ENCODE measurements at regions not wholly inside any gene's neighbourhood (a gene's known extent, or its start where the extent isn't known, plus 50 kb on each side); places are given as distances from the start of the nearest gene placed in this dataset.

DNA sequence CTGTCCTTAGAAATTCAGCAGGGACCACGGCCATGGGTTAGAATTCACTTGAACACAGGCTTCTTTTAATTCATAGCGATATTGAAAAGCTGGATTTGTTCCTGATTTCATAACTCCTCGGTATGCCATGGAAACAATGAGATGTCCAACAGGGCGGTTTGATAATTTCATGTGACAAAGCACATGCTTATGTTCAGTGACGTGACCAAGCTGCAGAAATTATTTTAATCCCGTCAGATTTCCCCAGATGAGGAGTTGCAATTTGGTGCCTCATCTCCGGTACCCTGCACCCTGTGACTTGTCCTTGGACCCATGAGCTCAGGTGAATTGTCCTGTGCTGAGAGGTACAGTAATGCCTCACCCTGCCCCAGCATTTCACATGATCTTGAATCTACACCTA lies 81.7 kb downstream of the C11orf91 start:
- TF ChIP-seq, protein P1, sequence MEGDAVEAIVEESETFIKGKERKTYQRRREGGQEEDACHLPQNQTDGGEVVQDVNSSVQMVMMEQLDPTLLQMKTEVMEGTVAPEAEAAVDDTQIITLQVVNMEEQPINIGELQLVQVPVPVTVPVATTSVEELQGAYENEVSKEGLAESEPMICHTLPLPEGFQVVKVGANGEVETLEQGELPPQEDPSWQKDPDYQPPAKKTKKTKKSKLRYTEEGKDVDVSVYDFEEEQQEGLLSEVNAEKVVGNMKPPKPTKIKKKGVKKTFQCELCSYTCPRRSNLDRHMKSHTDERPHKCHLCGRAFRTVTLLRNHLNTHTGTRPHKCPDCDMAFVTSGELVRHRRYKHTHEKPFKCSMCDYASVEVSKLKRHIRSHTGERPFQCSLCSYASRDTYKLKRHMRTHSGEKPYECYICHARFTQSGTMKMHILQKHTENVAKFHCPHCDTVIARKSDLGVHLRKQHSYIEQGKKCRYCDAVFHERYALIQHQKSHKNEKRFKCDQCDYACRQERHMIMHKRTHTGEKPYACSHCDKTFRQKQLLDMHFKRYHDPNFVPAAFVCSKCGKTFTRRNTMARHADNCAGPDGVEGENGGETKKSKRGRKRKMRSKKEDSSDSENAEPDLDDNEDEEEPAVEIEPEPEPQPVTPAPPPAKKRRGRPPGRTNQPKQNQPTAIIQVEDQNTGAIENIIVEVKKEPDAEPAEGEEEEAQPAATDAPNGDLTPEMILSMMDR (conservative IDR thresholded peaks at IDR 0.05; ENCODE audit: low read depth, low read length) = no peak
- no peak for TF ChIP-seq EZH2phosphoT487 (IDR thresholded peaks at IDR 0.05; ENCODE audit: borderline replicate concordance, low read length)

Measured in PC-3 (cell line).